ENCODE measurements at regions not wholly inside any gene's neighbourhood (a gene's known extent, or its start where the extent isn't known, plus 50 kb on each side); places are given as distances from the start of the nearest gene placed in this dataset.
"Not testable (repeated sequence)": the region's sequence is repeated elsewhere in the genome, so short reads cannot be mapped to it uniquely, and the experiment has no call there.

- TF ChIP-seq CTCF (conservative IDR thresholded peaks at IDR 0.05 in 1 of 2, IDR thresholded peaks at IDR 0.05 in 1 of 2; ENCODE audit: extremely low read depth in 1 of 2, insufficient read depth in 1 of 2, low read depth in 1 of 2, low read length in 2 of 2); EZH2 (IDR thresholded peaks at IDR 0.05; ENCODE audit: borderline replicate concordance, low read length): not testable (repeated sequence)
These were observed 57.5 kb upstream of the GOLGA6L22 start for GRCh38 chr15:22401207-22401606.
